Activated CD4-positive, alpha-beta memory T cell treated with anti-CD3 and anti-CD28 coated beads for 36 hours (primary cell): ENCODE measurements at regions not wholly inside any gene's neighbourhood (a gene's known extent, or its start where the extent isn't known, plus 50 kb on each side); places are given as distances from the start of the nearest gene placed in this dataset.
A peak's percentile ranks its signal among the peaks of the same experiment; 100 is the strongest.

ENCODE experiments used
- CTCF ChIA-PET: fragments of 350-600 bp; sonication (Branson Sonifier 250); formaldehyde crosslinking; loops from one replicate; lab custom pipeline; 2021; ENCODE audit warnings: antibody characterized with exemption, inconsistent platforms; lab: Charles Lee
- POLR2A ChIA-PET: fragments of 350-600 bp; sonication (Branson Sonifier 250); formaldehyde crosslinking; loops from one replicate; lab custom pipeline; 2021; ENCODE audit warnings: antibody characterized with exemption; lab: Charles Lee
- DNase-seq: peaks from one replicate; pipeline ENCODE4 v3.0.0-alpha.2; 2020
- H3K27ac Mint-ChIP-seq: one replicate; pipeline ENCODE4 v1.8.0; 2021; ENCODE audit warnings: mixed read lengths
- H3K27me3 Mint-ChIP-seq: one replicate; pipeline ENCODE4 v1.8.0; 2021; ENCODE audit warnings: mixed read lengths
- H3K36me3 Mint-ChIP-seq: one replicate; pipeline ENCODE4 v1.8.0; 2021; ENCODE audit warnings: mixed read lengths
- H3K4me1 Mint-ChIP-seq: one replicate; pipeline ENCODE4 v1.8.0; 2021; ENCODE audit warnings: low read depth, mixed read lengths
- H3K4me3 Mint-ChIP-seq: one replicate; pipeline ENCODE4 v1.8.0; 2021; ENCODE audit warnings: mild to moderate bottlenecking, mixed read lengths
- H3K9me3 Mint-ChIP-seq: one replicate; pipeline ENCODE4 v1.8.0; 2021; ENCODE audit warnings: mixed read lengths
- intact Hi-C: fragments of 100-400 bp; cut with micrococcal nuclease; formaldehyde crosslinking; loops from one replicate; pipeline ENCODE4 v1.15.1; 2023

DNA sequence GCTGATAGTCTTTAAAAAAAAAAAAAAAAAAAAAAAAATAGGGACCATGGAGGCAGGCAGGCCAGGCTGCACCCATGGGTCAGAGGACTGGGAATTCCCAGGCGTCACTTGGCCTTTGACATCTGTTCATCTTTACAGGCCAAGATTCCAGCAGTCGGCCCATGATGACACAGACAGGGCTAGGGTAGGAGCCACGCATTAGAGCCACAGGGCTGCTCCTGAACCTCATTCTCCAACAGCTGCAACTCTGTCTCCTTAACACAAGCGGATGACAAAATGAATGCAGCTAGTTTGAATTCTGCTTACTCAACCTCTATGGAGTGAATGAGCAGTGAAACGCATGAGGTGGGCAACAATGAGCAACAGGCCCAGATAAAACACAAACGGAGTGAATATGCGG lies 126.4 kb downstream of the LY86 start:
- no peaks in the 10 kb centered on the region for H3K9me3 Mint-ChIP-seq
- intact Hi-C loops = no loop called here
- H3K4me3 Mint-ChIP-seq = no peak overlapping the region
- H3K36me3 Mint-ChIP-seq = no peaks in the 10 kb centered on the region
- peaks cover 19% of the 10 kb centered on the region for H3K4me1 Mint-ChIP-seq
- POLR2A ChIA-PET = no interaction called here
- CTCF ChIA-PET = no interaction called here
- DNase-seq = no peak
- no peak overlapping the region for H3K27ac Mint-ChIP-seq
- H3K27me3 Mint-ChIP-seq = peaks cover 19% of the 10 kb centered on the region

DNA sequence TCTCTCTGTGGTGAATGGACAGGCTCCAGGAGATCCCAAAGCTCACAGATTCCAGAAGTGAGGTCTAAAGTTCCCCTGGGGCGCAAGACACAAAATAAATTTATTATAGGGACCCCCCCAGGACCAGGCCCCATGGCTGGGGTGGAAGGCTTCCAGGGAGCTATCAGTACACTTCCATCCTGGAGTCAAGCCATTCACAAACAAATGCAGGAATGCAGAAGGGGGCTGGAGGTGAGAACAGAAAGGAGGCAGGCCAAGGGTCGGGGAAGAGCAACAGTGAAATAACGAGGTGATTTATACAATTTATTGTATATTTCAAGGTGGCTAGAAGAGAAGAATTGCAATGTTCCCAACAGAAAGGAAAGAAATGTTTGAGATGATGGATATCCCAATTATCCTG lies 126.9 kb downstream of the LY86 start:
- no peak for DNase-seq
- intact Hi-C loops = no loop called here
- Mint-ChIP-seq H3K27me3 (peaks cover 17% of the 10 kb centered on the region), H3K36me3 (no peaks in the 10 kb centered on the region), H3K4me3 (no peak overlapping the region), H3K4me1 (peaks cover 19% of the 10 kb centered on the region), H3K9me3 (no peaks in the 10 kb centered on the region), H3K27ac (no peak overlapping the region)
- CTCF ChIA-PET = no interaction called here
- POLR2A ChIA-PET = no interaction called here

DNA sequence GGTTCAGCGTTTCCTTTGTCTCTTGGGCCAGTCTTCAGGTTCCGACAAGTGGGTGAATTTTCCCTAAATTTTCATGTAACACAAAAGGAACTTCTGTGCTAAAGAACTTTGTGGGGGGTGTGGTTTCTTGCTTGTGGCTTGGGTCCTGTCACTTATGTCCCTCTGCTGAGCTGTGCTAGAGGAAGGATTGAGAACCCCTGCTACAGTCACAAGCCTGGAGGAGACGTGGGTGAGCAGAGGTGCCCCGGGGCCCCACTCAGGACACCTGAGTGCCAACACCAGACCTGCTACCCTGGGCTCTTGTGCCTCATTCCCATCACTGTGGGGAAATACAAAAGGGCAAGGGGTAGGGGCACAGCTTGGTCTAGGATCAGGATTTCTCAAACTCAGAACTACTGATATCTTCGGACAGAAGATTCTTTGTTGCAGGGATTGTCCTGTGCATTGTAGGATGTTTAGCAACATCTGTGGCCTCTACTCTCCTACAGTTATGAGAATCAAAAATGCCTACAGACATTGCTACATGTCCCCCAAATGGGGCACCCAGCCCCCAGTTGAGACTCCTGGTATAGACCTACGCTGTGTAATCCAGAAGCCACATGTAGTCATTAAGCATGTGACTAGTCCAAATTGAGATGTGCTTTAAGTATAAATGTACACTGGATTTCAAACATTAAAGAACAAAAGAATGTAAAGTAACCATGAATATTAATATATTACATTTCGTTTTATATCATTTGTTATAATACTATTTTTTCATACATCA lies 128.7 kb downstream of the LY86 start:
- Mint-ChIP-seq H3K27me3 (peaks cover 5% of the 10 kb centered on the region), H3K4me3 (no peak overlapping the region), H3K27ac (no peak overlapping the region), H3K36me3 (no peaks in the 10 kb centered on the region), H3K4me1 (peaks cover 11% of the 10 kb centered on the region), H3K9me3 (no peaks in the 10 kb centered on the region)
- intact Hi-C loops = no loop called here
- CTCF ChIA-PET = no interaction called here
- DNase-seq = no peak
- POLR2A ChIA-PET = no interaction called here

DNA sequence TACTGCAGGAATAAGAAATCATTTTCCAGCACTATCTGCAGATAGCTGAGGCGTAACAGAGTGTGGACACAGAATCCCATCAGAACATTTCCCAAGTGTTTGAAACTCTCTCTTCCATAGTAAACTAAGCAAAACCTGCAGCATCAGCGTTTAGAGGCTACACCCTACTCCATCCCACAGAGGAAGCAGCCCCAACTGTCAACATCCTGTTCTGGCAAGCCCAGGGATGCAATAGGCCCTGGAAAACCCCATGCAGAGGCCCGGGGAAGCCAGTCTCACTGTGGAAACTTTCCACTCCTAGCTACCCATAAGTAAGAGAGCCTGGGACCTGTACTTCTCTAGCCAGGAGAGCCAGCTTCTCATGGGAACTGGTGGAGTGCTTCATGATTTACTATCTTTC lies 129.4 kb downstream of the LY86 start:
- DNase-seq = no peak
- H3K27me3 Mint-ChIP-seq = peaks cover 2% of the 10 kb centered on the region
- POLR2A ChIA-PET = no interaction called here
- H3K4me3 Mint-ChIP-seq = no peak overlapping the region
- no peaks in the 10 kb centered on the region for H3K9me3 Mint-ChIP-seq
- intact Hi-C loops = no loop called here
- H3K27ac Mint-ChIP-seq = no peak overlapping the region
- H3K4me1 Mint-ChIP-seq = peaks cover 5% of the 10 kb centered on the region
- CTCF ChIA-PET = interaction anchor here (1.7 kb wide), 1 partner anchor 521 kb away, joined by 7 read pairs; no protein-coding TSS in a partner anchor
- H3K36me3 Mint-ChIP-seq = no peaks in the 10 kb centered on the region

DNA sequence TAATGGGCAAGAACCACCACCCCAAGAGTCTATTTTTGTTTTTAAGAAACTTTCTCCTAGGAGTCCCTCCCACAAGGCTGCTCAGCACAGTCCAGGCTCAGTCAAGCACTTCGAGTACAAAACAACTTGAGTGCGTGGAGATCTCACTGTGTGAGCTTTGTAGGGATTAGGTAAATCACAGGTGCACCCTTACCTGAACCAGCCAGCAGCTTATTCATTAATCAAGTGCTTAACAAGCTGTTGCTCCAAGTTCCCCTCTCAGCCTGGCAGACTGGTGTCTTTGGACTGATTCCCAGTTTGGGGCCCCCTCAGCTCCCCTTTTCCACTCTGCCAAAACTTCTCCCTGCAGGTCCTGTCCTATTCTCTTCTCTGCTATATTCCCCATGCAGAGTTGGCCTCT lies 133.1 kb downstream of the LY86 start:
- H3K27ac Mint-ChIP-seq = no peak overlapping the region
- H3K4me3 Mint-ChIP-seq = no peak overlapping the region
- H3K4me1 Mint-ChIP-seq = peaks cover 9% of the 10 kb centered on the region
- intact Hi-C loops = loop anchor here (5.0 kb wide), 1 partner anchor 44 kb away; no protein-coding TSS in a partner anchor
- ChIA-PET CTCF (interaction anchor here (1.0 to 2.8 kb wide), 5 partner anchors 25 to 554 kb away, joined by 3 to 9 read pairs (median 4); no protein-coding TSS in a partner anchor), POLR2A (no interaction called here)
- no peaks in the 10 kb centered on the region for H3K9me3 Mint-ChIP-seq
- DNase-seq = no peak
- peaks cover 4% of the 10 kb centered on the region for H3K27me3 Mint-ChIP-seq
- H3K36me3 Mint-ChIP-seq = no peaks in the 10 kb centered on the region

DNA sequence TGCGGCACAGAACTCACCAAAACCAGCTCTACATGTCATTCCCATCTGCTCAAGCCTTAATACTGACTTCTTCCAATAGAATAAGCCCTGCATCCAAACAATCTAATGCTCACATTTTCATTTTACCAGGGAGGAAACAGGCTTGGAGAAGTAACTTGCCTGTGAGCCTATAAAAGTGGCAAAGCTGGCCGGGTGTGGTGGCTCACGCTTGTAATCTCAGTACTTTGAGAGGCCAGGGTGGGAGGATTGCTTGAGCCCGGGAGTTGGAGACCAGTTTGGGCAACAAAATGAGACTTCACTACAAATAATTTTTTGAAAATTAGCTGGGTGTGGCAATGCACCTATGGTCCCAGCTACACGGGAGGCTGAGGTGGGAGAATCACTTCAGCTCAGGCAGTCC lies 133.7 kb downstream of the LY86 start:
- ChIA-PET POLR2A (no interaction called here), CTCF (interaction anchor here (0.8 to 2.8 kb wide), 6 partner anchors 21 to 553 kb away, joined by 3 to 9 read pairs (median 4); no protein-coding TSS in a partner anchor)
- intact Hi-C loops = loop anchor here (5.0 kb wide), 1 partner anchor 45 kb away; no protein-coding TSS in a partner anchor
- H3K4me1 Mint-ChIP-seq = peaks cover 9% of the 10 kb centered on the region
- H3K9me3 Mint-ChIP-seq = no peaks in the 10 kb centered on the region
- H3K27me3 Mint-ChIP-seq = peaks cover 5% of the 10 kb centered on the region
- no peaks in the 10 kb centered on the region for H3K36me3 Mint-ChIP-seq
- DNase-seq = no peak
- no peak overlapping the region for H3K4me3 Mint-ChIP-seq
- no peak overlapping the region for H3K27ac Mint-ChIP-seq

DNA sequence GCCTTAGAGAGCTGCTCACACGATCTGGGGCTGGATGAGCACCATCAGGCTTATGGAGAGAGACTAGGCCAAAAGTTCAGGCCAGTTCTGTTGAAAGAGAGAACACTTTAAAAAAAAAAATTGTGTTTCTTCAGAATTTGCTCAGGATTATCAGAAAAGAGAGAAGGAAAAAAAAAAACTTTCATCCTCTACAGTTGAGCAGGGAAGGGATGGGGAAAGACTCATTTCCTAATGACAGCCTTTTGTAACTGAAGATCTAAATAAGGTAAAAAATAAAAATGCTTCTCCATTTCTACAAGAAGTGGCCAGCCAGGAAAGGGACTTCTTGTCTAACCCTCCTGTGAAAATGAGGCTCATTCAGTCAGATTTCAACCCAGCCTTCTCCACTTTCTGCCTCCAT lies 134.8 kb downstream of the LY86 start:
- ChIA-PET CTCF (interaction anchor here (1.0 to 2.3 kb wide), 4 partner anchors 45 to 520 kb away, joined by 3 to 16 read pairs (median 4); no protein-coding TSS in a partner anchor), POLR2A (no interaction called here)
- no peak overlapping the region for H3K4me3 Mint-ChIP-seq
- no peak for DNase-seq
- no peaks in the 10 kb centered on the region for H3K9me3 Mint-ChIP-seq
- intact Hi-C loops = loop anchor here (5.0 kb wide), 1 partner anchor 46 kb away; no protein-coding TSS in a partner anchor
- H3K36me3 Mint-ChIP-seq = no peaks in the 10 kb centered on the region
- peaks cover 4% of the 10 kb centered on the region for H3K4me1 Mint-ChIP-seq
- peaks cover 5% of the 10 kb centered on the region for H3K27me3 Mint-ChIP-seq
- no peak overlapping the region for H3K27ac Mint-ChIP-seq

DNA sequence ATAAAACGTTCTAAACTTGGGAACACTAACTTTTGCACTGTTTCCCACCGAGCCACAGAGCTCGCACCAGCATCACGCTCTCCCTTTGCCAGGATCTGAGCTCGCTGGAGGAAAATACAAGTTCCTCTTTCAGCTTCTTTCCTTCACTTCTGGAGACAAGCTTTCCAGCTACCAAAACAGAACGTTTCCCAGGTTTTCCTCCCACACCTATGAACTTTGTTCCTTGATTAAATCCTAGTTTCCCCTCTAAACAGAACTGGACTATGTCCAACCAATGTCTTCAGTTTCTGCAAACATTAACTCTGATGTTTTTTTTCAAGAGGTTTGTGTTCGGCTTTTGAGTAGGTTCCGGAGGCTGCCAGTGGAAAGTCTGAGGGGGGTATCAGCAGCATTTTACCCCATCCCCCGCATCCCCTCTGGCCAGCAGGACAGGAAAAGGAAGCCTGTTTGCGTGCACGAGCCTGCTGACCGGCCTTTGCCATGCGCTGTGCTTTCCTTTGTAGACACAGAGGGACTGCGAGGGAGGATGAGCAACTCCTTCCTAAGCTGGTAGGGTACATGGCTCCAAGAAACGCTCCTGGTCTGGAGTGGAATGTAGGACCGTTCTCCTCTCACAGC lies 135.5 kb downstream of the LY86 start:
- POLR2A ChIA-PET = no interaction called here
- DNase-seq = no peak
- intact Hi-C loops = loop anchor here (1.0 to 5.0 kb wide), 2 partner anchors 47 to 519 kb away; no protein-coding TSS in a partner anchor
- peaks cover 4% of the 10 kb centered on the region for H3K4me1 Mint-ChIP-seq
- H3K4me3 Mint-ChIP-seq = no peak overlapping the region
- H3K27me3 Mint-ChIP-seq = peaks cover 5% of the 10 kb centered on the region
- no peak overlapping the region for H3K27ac Mint-ChIP-seq
- CTCF ChIA-PET = interaction anchor here (1.0 to 2.3 kb wide), 6 partner anchors 45 to 552 kb away, joined by 3 to 16 read pairs (median 4); no protein-coding TSS in a partner anchor
- no peaks in the 10 kb centered on the region for H3K9me3 Mint-ChIP-seq
- H3K36me3 Mint-ChIP-seq = no peaks in the 10 kb centered on the region

DNA sequence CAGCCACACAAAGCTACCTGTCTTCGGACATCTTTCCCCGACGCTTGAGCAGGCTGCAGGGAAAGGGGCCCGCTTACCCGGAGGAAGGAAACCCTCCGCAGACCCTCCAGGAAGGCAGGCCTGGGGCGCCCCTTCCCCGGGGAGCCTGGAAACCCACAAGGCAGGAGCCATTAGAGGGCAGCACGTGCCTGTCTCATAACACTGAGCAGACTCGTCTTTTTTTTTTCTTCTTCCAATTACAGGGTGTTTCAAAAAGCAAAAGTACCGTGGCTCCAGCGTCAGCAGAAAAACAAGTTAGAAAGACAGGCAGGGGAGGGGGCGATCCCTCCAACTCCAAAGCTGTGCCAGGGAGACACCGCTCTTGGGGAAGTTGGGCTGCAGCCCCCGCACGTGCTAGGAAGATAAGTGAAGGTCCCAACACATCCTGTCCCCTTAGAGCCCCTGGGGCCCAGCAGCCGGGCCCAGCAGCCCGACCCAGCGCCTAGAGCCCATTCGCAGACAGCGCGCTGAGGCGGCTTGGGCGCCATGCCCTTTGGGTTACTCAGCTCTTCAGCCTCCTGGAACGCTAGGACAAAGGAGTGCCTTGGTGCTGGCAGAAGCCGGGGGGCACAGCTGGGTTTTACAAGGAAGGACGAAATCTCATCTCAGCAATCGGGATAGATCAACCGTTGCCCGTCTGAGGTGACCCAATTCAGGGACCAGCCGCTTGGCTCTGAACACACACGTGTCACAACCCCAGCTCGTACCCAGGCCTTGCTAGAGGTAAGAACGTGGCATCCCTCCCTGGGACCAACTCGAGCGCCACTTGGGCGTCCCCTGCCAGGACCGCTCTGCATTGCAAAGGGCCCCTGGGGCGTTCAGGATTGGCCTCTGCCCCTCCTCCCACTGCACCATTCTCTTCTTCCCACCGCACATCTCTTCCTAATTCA lies 136.3 kb downstream of the LY86 start:
- Mint-ChIP-seq H3K27ac (no peak overlapping the region), H3K4me3 (no peak overlapping the region), H3K4me1 (peaks cover 4% of the 10 kb centered on the region), H3K36me3 (no peaks in the 10 kb centered on the region), H3K9me3 (no peaks in the 10 kb centered on the region), H3K27me3 (peaks cover 8% of the 10 kb centered on the region)
- intact Hi-C loops = loop anchor here (1.0 to 5.0 kb wide), 2 partner anchors 48 to 518 kb away; no protein-coding TSS in a partner anchor
- peak; percentile 67 for DNase-seq
- CTCF ChIA-PET = interaction anchor here (1.0 to 2.3 kb wide), 5 partner anchors 46 to 551 kb away, joined by 3 to 16 read pairs (median 3); no protein-coding TSS in a partner anchor
- POLR2A ChIA-PET = no interaction called here

DNA sequence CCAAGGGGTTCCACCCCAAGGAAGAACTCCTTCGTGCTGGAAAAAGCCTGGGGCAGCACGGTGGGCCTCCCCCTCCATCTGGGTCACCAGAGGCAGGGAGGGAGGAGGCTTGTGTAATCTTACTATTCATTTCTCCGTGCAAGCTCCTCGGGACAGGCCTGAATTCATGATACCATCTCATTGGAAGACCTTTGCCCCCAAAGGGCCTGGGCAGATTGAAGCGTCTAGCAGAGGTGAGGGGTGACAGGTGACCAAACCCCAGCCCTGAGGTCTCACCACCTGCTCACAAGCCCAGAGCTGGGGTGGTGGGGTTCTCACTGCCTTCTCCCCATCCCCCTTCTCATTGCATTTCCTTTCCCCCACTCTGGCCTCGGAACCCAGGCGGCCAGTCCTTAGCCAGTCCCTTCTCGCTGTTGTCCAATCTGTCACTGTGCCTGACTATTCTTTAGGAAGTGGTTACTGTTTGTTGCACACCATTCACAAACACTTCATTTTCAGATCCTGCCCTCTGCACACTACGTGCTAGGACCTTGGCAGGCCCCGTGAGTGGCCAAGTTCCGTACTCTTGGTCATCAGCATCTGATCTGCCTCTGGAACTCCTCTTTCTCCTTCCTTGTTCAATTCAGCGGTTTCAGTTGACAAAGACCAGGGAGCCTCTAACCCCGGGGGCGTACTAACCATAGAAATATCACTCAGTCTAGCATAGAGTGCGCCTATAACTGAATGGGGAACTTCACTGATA lies 137.1 kb downstream of the LY86 start:
- Mint-ChIP-seq H3K36me3 (no peaks in the 10 kb centered on the region), H3K4me3 (no peak overlapping the region), H3K4me1 (peaks cover 4% of the 10 kb centered on the region), H3K27me3 (peaks cover 8% of the 10 kb centered on the region), H3K27ac (no peak overlapping the region), H3K9me3 (no peaks in the 10 kb centered on the region)
- CTCF ChIA-PET = interaction anchor here (2.3 kb wide), 1 partner anchor 517 kb away, joined by 16 read pairs; no protein-coding TSS in a partner anchor
- no peak for DNase-seq
- intact Hi-C loops = no loop called here
- POLR2A ChIA-PET = no interaction called here
